C1 segment of cervical spinal cord (tissue), 14 donors: ENCODE measurements at regions not wholly inside any gene's neighbourhood (a gene's known extent, or its start where the extent isn't known, plus 50 kb on each side); places are given as distances from the start of the nearest gene placed in this dataset.

Experiments
- DNase-seq, 14 donors: peaks; one replicate each; lab custom pipeline; 2025; lab: John Stamatoyannopoulos, UW

- DNase-seq, result no peak
These were observed 52.5 kb upstream of the NEDD4L start for GRCh38 chr18:57991552-57991951.

- DNase-seq, result peak in 1 of 14 donors; percentile 3
These were observed 54.5 kb upstream of the NEDD4L start for GRCh38 chr18:57989536-57989935.

DNA sequence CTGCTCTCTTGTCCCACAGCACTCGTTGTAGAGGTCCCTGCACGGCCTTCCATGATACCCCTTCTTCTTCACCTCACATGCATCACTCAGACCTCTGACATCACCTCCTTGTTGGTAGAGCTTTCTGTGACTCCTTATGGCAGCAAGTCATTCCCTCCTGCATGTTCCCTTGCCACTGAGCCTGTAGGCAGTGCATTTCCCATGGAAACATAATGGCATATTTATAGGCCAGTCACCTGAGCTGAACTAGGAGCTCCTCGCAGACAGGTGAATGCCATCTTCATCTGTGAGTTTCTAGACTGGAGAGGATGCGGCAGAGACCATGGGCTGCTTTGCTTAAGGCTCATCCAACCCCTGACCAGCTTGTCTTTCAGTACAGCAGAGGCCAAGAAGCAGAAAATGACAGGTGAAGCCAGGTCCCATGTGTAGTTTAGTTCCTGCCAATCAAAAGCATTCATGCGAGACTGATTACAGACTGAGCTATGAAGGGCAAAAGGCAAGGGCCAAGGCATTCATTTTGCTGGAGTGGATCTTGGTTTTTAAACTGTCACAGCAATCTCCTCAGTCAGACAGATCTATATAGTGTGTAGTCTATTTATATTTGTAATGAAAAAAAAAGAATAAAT, 59.4 kb upstream of the NEDD4L start:
- no peak for DNase-seq

DNA sequence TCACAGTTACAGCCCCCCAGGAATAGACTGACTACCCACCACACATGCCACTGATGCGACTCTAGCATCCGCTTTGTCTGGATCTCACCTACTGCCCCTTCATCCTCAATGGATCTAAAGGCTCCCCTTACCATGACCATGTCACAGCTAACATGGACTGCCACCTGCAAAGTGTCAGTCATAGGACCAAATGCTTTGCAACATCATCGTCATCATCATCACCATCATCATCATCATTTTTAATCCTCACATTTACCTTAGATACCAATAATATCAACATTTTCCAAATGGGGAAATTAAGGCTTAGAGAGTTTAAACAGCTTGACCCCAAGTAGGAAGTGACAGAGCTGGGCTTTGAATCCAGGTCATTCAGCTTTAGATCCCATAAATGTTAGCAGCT, 60.1 kb upstream of the NEDD4L start:
- no peak for DNase-seq

DNA sequence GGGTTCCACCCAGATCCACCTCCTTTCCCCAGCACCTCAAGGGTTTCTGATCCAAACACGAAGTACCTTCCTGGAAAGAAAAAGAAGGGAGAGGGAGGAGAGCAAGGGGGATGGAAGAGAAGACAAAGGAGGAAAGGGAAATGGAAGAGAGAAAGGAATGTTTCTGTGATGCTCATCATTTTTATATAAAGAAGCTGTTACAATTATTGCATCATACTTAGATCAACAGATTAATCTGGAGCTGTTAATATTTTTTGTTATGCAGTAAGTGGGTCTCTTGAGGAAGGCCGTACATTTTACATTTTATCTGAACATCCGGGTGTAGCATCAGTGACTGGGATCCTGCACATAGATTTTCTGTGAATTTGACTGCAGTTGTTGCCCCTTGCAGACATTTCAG, 60.6 kb upstream of the NEDD4L start:
- DNase-seq, result no peak

DNA sequence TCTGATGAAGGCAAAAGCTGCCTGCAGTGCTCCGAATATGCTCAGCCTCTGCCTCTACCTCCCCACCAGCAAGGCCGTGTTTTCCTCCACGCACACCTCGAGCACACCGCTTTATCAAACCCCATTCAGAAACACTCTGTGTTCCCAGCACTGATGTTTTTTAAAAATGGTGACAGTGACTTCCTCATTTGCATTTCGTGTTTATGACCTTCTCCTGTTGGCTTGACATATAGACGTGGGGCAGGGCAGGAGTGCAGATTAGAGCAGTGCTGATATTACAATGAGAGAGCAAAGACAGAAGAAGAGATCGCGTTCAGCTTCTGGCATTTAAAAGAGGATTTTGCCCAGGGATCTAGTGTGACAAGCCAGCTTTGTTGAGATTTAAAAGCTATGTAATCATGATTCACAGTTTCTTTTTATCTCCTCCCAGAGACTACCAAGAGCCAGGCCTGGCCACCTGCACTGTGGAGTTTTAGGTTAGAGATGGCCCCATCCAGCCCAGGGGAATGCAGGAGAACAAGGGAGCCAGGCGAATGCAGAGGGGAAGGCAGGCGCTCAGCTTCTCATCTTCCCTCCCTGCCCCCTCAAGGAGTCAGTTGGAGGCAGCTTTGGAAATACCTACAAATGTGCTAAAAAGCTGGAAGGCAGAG, 61.5 kb upstream of the NEDD4L start:
- no peak for DNase-seq

DNA sequence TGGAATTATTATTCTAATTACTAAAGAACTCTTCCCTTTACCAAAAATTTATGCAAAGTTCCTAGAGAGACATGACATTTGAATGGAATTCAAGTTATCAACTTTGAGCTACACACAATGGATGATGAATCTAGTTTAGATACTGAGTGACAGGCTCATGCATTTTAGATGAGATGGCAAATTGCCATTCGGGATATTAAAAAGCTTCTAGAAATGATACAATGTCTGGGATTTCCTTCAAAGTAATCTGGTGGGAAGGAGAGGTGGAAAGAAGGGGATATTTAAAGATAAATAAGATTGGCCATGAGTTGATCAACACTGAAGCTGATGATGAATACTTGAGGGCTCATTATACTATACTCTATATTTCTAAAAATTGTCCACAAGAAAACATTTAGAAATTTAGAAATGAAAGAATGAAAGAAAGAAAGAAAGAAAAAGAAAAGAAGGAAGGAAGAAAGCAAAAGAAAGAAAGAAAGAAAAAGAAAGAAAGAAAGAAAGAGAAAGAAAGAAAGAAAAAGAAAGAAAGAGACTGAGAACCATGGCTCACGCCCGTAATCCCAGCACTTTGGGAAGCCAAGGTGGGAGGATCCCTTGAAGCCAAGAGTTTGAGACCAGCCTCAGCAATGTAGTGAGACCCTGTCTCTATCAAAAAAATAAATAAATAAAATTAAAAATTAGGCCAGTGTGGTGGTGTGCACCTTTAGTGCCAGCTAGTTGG, 62.6 kb upstream of the NEDD4L start:
- no peak for DNase-seq

DNA sequence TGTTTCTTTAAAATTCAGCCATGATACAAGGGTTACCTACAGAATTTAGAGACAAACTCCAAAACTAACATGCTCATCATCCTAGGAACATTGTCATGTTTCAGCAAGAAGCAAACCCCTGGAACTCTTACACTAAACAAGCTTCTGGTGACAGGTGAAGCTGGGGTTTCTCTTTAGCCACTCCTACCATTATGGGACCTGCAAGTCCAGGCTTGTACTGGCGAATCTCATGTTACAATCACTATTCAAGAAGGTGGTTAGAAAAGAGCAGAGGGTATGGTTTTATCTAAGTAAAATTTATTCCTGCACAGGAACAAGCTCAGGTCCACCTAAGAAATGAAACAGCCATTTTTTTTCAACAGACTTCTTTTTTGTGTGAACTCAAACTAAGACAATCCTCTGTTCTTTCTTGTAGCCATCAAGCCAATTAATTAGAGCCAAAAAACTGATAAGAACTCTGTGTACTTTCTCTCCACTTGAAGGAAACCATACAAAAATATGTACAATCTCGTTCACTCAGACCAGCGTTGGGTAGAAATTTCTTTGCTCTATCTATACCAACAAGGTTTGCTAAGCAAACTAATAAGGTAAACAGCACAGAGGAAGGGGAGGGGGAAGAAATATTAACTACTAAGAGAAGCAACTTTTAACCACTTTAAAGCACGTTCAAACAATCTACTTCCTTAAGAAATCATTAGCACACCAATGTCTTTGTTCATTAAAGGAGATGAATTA, 63.3 kb upstream of the NEDD4L start:
- DNase-seq, result no peak

DNA sequence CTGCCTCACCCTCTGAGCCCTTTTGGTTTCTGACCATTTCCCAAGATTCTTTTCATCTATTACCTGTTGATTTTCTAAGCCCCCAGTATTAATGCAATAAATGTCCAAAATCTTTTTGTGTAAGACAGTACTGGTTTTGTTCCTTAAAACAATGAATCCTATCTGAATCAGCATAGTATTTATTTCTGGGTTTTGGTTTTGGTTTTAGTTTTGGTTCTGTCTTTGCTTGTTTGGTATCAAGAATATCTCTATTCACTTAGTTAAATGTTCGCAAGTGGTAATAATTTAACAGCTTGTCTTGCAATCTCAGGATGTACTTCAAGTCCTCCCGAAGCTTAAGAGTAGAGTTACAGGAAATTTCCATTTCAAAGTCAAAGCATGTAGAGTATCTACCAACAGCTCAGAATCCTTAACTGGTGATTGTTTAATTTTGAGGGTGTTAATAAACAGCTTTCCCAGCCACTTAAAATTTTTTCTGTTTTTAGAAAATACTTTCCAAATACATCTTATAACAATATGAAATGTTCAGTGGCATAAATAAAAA, 67.7 kb upstream of the NEDD4L start:
- DNase-seq, result no peak

- no peak for DNase-seq
These were observed 68.2 kb upstream of the NEDD4L start for GRCh38 chr18:57975805-57976204.

GRCh38 chr18:57974585-57975265, 69.3 kb upstream of the NEDD4L start:
- no peak for DNase-seq

DNA sequence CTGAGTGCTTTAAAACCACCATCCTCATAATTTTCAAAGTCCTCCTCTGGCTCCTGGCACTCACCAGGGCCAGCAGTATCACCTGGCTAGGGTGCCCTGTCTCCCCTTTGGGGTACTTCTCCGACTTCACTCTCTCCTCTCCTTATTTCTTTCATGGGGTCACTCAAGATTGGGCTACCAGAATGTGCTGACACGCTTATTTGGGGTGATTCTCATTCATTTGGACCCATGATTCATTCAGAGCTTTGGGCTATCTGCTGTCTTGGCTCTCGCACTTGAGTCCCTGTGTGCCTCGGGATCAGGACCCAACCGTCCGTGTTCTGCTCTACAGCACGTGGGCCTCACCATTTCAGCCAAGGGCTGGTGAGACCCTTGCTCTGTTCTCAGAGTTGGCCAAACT, 70.1 kb upstream of the NEDD4L start:
- DNase-seq, result no peak

GRCh38 chr18:57970356-57971095, 73.5 kb upstream of the NEDD4L start:
- DNase-seq, result no peak

GRCh38 chr18:57969824-57970223, 74.2 kb upstream of the NEDD4L start:
- no peak for DNase-seq

DNA sequence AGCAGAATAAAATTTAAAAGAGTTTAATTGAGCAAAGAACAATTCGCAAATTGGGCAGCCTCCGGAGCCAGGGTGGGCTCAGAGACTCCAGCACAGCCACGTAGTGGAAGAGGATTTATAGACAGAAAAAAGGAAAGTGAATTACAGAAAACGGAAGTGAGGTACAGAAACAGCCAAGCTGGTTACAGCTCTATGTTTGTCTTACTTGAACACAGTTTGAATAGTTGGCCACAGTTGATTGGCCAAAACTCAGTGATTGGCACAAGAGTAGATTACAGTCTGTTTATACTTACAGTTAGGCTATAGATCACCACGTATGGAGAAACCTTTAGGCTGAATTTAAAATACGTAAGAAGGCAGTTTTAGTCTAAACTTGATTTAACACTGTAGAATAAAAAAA, 78.8 kb upstream of the NEDD4L start:
- DNase-seq, result no peak

- DNase-seq, result no peak
These were observed 82.0 kb upstream of the NEDD4L start for GRCh38 chr18:57961876-57962505.

DNA sequence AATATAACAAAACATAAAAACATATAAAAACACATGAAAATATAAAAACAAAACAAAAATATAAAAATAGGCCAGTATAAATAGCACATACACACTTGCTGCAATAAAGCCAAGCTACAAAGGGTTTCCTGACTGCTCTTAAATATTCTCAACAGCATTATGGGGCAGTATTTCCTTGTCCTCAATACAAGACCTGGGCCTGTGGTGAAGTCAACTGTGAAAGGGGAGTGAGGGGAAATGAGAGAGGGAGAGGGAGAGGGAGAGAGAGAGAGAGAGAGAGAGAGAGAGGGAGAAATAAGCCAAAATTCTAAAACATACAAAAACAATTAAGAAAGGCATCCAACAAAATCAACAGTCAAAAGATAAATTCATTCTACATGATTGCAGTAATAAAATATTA, 82.6 kb upstream of the NEDD4L start:
- DNase-seq, result no peak

GRCh38 chr18:57959278-57959677, 84.7 kb upstream of the NEDD4L start:
- DNase-seq, result peak in 3 of 14 donors; percentile 1 to 11 (median 6)

DNA sequence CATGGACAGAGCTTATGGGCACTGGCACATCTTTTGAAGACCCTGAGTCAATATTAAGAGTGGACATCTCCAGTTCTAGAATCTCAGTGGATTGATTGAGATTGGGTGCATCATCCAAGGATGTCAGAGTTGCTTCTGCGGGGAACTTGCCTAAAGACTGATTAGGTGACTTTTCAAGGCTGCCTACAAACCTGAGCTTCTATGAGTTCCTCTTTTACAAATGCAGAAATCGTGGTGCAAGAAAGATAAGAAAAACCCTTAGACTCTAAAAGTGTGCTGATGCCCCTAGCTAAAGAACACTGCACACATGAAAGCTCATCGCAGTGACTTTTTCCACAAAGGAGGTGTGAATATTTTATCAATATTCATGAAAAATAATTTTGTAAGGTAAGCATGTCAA, 86.8 kb upstream of the NEDD4L start:
- no peak for DNase-seq

GRCh38 chr18:57956491-57956890, 87.5 kb upstream of the NEDD4L start:
- DNase-seq, result no peak
